Activated CD4-positive, alpha-beta memory T cell treated with anti-CD3 and anti-CD28 coated beads, Interleukin-2, amount 10 ng/mL, durations not matched to agents 7 days and 5 days (primary cell): ENCODE measurements at regions not wholly inside any gene's neighbourhood (a gene's known extent, or its start where the extent isn't known, plus 50 kb on each side); places are given as distances from the start of the nearest gene placed in this dataset.
"Not testable (repeated sequence)": the region's sequence is repeated elsewhere in the genome, so short reads cannot be mapped to it uniquely, and the experiment has no call there.

Source experiments
- CTCF ChIA-PET: fragments of 350-600 bp; sonication (Branson Sonifier 250); formaldehyde crosslinking; loops from one replicate; lab custom pipeline; 2021; ENCODE audit warnings: antibody characterized with exemption, inconsistent platforms; lab: Charles Lee
- POLR2A ChIA-PET: fragments of 350-600 bp; sonication (Branson Sonifier 250); formaldehyde crosslinking; loops from one replicate; lab custom pipeline; 2021; ENCODE audit warnings: antibody characterized with exemption; lab: Charles Lee
- DNase-seq: peaks from one replicate; pipeline ENCODE4 v3.0.0-alpha.2; 2020
- H3K27ac Mint-ChIP-seq: one replicate; pipeline ENCODE4 v1.8.0; 2021; ENCODE audit warnings: mild to moderate bottlenecking, mixed read lengths
- H3K27me3 Mint-ChIP-seq: one replicate; pipeline ENCODE4 v1.8.0; 2021; ENCODE audit warnings: mixed read lengths
- H3K36me3 Mint-ChIP-seq: one replicate; pipeline ENCODE4 v1.8.0; 2021; ENCODE audit warnings: low read depth, mixed read lengths
- H3K4me1 Mint-ChIP-seq: one replicate; pipeline ENCODE4 v1.8.0; 2021; ENCODE audit warnings: mixed read lengths
- H3K4me3 Mint-ChIP-seq: one replicate; pipeline ENCODE4 v1.8.0; 2021; ENCODE audit warnings: mild to moderate bottlenecking, mixed read lengths
- H3K9me3 Mint-ChIP-seq: one replicate; pipeline ENCODE4 v1.8.0; 2021; ENCODE audit warnings: mixed read lengths

GRCh38 chr14:86143248-86143647 is 613.3 kb downstream of the FLRT2 start:
- DNase-seq, result no peak
- H3K9me3 Mint-ChIP-seq, result peaks cover 8% of the 10 kb centered on the region
- no peak overlapping the region for H3K27ac Mint-ChIP-seq
- no peaks in the 10 kb centered on the region for H3K27me3 Mint-ChIP-seq
- no peaks in the 10 kb centered on the region for H3K4me1 Mint-ChIP-seq
- CTCF ChIA-PET, result no interaction called here
- POLR2A ChIA-PET, result no interaction called here
- no peaks in the 10 kb centered on the region for H3K36me3 Mint-ChIP-seq
- H3K4me3 Mint-ChIP-seq, result no peak overlapping the region

- H3K4me1 Mint-ChIP-seq, result no peaks in the 10 kb centered on the region
- H3K27ac Mint-ChIP-seq, result no peak overlapping the region
- DNase-seq, result no peak
- ChIA-PET POLR2A (no interaction called here), CTCF (no interaction called here)
- no peaks in the 10 kb centered on the region for H3K27me3 Mint-ChIP-seq
- no peaks in the 10 kb centered on the region for H3K36me3 Mint-ChIP-seq
- H3K9me3 Mint-ChIP-seq, result peaks cover 11% of the 10 kb centered on the region
- no peak overlapping the region for H3K4me3 Mint-ChIP-seq
These were observed 612.0 kb downstream of the FLRT2 start for GRCh38 chr14:86141966-86142365.

DNA sequence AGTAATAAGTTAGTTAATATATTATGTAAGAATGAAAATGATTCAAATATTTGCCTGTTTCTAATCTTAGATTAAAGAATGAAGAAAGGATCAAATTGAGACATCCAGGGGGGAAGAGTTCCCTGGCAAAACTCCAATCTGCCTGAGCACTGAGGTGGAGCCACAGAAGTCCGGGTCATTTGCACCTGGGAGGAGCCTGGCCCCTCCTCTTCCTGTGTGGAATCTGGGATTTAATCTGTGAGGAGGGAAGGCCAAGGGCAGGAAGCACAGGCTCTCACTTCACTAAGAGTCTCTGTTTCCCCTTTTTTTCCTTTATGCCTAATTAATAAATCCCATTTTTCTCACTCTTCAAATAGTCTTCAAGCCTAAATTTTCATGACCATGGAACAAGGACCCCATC is 599.5 kb downstream of the FLRT2 start:
- Mint-ChIP-seq H3K4me1 (no peaks in the 10 kb centered on the region), H3K9me3 (peaks cover 2% of the 10 kb centered on the region), H3K27ac (no peak overlapping the region), H3K4me3 (no peak overlapping the region), H3K36me3 (no peaks in the 10 kb centered on the region), H3K27me3 (no peaks in the 10 kb centered on the region)
- no peak for DNase-seq
- POLR2A ChIA-PET, result no interaction called here
- CTCF ChIA-PET, result no interaction called here

DNA sequence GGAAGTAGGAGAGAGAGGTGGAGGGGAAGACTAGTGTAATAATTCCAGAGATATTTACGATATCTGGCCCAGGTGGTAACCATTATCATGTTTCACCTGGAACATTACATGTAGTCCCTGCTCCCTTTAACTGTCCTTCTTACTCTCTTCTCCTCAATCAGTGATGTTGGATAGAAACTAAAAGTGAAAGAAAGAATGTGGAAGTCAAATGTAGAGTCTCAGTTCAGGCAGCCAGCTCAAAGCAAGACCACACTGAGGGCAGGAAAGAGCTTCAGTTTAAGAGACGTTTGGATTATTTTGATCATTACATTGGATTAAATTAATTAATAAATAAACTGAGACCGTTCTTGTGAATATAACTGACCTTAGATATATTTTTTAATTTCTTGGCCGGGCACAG is 594.4 kb downstream of the FLRT2 start:
- Mint-ChIP-seq H3K4me3 (no peak overlapping the region), H3K27ac (no peak overlapping the region), H3K27me3 (no peaks in the 10 kb centered on the region), H3K9me3 (peaks cover 5% of the 10 kb centered on the region), H3K4me1 (peaks cover 7% of the 10 kb centered on the region), H3K36me3 (no peaks in the 10 kb centered on the region)
- ChIA-PET POLR2A (no interaction called here), CTCF (no interaction called here)
- no peak for DNase-seq

GRCh38 chr14:86115972-86116371 is 586.0 kb downstream of the FLRT2 start:
- H3K27me3 Mint-ChIP-seq, result no peaks in the 10 kb centered on the region
- POLR2A ChIA-PET, result no interaction called here
- peaks cover 8% of the 10 kb centered on the region for H3K9me3 Mint-ChIP-seq
- no peak overlapping the region for H3K4me3 Mint-ChIP-seq
- DNase-seq, result no peak
- no peaks in the 10 kb centered on the region for H3K36me3 Mint-ChIP-seq
- no peaks in the 10 kb centered on the region for H3K4me1 Mint-ChIP-seq
- CTCF ChIA-PET, result no interaction called here
- no peak overlapping the region for H3K27ac Mint-ChIP-seq

DNA sequence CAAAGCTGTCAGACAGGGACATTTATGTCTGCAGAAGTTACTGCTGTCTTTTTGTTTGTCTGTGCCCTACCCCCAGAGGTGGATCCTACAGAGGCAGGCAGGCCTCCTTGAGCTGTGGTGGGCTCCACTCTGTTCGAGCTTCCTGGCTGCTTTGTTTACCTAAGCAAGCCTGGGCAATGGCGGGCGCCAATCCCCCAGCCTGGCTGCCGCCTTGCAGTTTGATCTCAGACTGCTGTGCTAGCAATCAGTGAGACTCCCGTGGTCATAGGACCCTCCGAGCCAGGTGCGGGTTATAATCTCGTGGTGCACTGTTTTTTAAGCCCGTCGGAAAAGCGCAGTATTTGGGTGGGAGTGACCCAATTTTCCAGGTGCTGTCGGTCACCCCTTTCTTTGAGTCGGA is 580.9 kb downstream of the FLRT2 start:
- DNase-seq, H3K4me3 Mint-ChIP-seq, CTCF ChIA-PET, H3K9me3 Mint-ChIP-seq, H3K4me1 Mint-ChIP-seq, POLR2A ChIA-PET, H3K36me3 Mint-ChIP-seq, H3K27me3 Mint-ChIP-seq, H3K27ac Mint-ChIP-seq: not testable (repeated sequence)

GRCh38 chr14:86104691-86105265 is 574.8 kb downstream of the FLRT2 start:
- Mint-ChIP-seq H3K27ac (no peak overlapping the region), H3K4me1 (no peaks in the 10 kb centered on the region), H3K9me3 (peaks cover 4% of the 10 kb centered on the region), H3K27me3 (no peaks in the 10 kb centered on the region), H3K36me3 (no peaks in the 10 kb centered on the region), H3K4me3 (no peak overlapping the region)
- no peak for DNase-seq
- ChIA-PET POLR2A (no interaction called here), CTCF (no interaction called here)

DNA sequence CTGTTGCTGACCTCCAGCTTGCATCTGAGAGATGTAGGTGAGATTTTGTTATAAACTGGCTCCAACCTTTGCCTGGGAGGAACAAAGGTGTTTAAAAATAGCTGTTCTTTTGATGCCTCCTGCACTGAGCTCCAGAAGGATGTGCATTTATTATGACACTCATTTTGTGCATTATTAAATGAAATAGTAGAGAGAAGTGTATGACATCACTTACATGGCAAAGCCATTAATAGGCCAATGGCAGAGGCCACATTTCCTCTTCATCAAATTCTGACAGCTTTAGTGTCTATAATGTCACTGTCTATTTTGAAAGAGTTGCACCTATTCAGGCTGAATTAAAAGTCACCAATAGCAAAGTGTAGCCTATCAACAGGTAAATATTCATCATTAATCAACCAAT is 564.6 kb downstream of the FLRT2 start:
- Mint-ChIP-seq H3K4me1 (no peaks in the 10 kb centered on the region), H3K4me3 (no peak overlapping the region), H3K36me3 (no peaks in the 10 kb centered on the region), H3K27me3 (no peaks in the 10 kb centered on the region), H3K27ac (no peak overlapping the region), H3K9me3 (peaks cover 10% of the 10 kb centered on the region)
- no peak for DNase-seq
- ChIA-PET CTCF (no interaction called here), POLR2A (no interaction called here)

- Mint-ChIP-seq H3K4me1 (peaks cover 1% of the 10 kb centered on the region), H3K36me3 (no peaks in the 10 kb centered on the region), H3K9me3 (peaks cover 10% of the 10 kb centered on the region), H3K27me3 (no peaks in the 10 kb centered on the region), H3K27ac (no peak overlapping the region), H3K4me3 (no peak overlapping the region)
- ChIA-PET CTCF (interaction anchor here (0.6 kb wide), 1 partner anchor 480 kb away, joined by 3 read pairs; no protein-coding TSS in a partner anchor), POLR2A (no interaction called here)
- no peak for DNase-seq
These were observed 561.9 kb downstream of the FLRT2 start for GRCh38 chr14:86091811-86092210.

DNA sequence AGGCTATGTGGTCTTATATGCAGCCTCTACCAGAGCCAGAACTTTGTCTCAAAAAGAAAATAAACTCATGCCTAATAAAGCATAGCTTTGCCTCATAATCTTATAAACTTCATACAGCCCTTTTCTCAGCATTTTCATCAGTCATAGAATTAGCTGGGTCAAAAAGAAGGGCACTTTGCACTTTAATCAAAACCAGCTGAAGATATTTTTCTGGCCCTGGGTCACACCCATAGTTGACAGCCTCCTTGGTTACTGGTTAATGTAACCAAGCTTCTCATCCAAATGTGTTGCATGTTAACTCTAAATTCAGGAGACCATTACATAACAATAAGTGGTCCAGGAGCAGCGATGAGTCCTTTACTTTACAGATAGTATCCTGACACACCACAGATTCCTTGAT is 558.2 kb downstream of the FLRT2 start:
- H3K27ac Mint-ChIP-seq, result no peak overlapping the region
- H3K4me3 Mint-ChIP-seq, result no peak overlapping the region
- ChIA-PET POLR2A (no interaction called here), CTCF (no interaction called here)
- H3K9me3 Mint-ChIP-seq, result peaks cover 10% of the 10 kb centered on the region
- DNase-seq, result no peak
- H3K36me3 Mint-ChIP-seq, result no peaks in the 10 kb centered on the region
- H3K4me1 Mint-ChIP-seq, result peaks cover 1% of the 10 kb centered on the region
- no peaks in the 10 kb centered on the region for H3K27me3 Mint-ChIP-seq

DNA sequence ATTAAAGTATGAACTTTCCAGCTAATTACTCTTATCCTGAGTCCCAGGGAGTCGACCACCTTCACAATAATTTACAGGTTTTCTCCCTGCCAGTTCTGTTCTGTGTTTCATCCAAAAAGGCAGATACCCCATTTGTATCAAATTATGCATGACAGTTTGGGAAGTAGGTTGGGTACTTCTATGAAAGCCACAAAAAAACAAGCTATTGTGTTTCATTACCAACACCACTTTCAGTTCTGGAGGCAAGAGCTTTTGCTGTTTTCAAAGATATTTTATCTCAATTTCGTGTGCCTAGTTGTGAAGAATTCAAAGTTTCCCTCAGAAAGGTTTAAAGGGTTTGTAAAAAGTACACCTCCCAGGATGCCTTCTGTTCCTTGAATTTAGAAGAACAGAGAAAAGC is 557.4 kb downstream of the FLRT2 start:
- ChIA-PET POLR2A (no interaction called here), CTCF (no interaction called here)
- Mint-ChIP-seq H3K36me3 (no peaks in the 10 kb centered on the region), H3K27ac (no peak overlapping the region), H3K27me3 (no peaks in the 10 kb centered on the region), H3K4me3 (no peak overlapping the region), H3K9me3 (peaks cover 6% of the 10 kb centered on the region), H3K4me1 (peaks cover 1% of the 10 kb centered on the region)
- no peak for DNase-seq

- Mint-ChIP-seq H3K27me3 (no peaks in the 10 kb centered on the region), H3K9me3 (peaks cover 3% of the 10 kb centered on the region), H3K36me3 (no peaks in the 10 kb centered on the region), H3K27ac (no peak overlapping the region), H3K4me3 (no peak overlapping the region), H3K4me1 (peaks cover 1% of the 10 kb centered on the region)
- ChIA-PET POLR2A (no interaction called here), CTCF (no interaction called here)
- DNase-seq, result no peak
These were observed 557.0 kb downstream of the FLRT2 start for GRCh38 chr14:86086962-86087361.

DNA sequence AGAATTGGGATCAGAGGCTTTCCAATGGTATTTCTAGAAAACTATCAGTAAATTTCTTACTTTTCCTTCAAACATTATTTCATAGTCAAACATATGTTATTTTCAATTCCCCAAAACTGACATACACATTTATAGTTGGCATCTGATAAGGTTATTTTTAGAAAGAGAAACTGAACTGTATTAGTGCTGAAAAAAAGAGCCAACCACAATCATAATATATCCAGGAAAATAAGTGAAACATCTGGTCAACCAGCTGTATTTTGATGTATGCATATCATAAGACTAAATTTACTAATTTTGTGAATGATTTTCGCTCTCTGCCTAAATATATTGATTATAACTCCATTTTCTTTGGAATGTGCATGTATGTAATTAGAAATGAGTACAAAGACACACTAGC is 554.2 kb downstream of the FLRT2 start:
- Mint-ChIP-seq H3K27me3 (no peaks in the 10 kb centered on the region), H3K9me3 (no peaks in the 10 kb centered on the region), H3K4me3 (no peak overlapping the region), H3K4me1 (peaks cover 1% of the 10 kb centered on the region), H3K27ac (no peak overlapping the region), H3K36me3 (no peaks in the 10 kb centered on the region)
- no peak for DNase-seq
- CTCF ChIA-PET, result no interaction called here
- POLR2A ChIA-PET, result no interaction called here

GRCh38 chr14:86083616-86084015 is 553.7 kb downstream of the FLRT2 start:
- Mint-ChIP-seq H3K4me1 (peaks cover 1% of the 10 kb centered on the region), H3K27me3 (no peaks in the 10 kb centered on the region), H3K9me3 (no peaks in the 10 kb centered on the region), H3K27ac (no peak overlapping the region), H3K4me3 (no peak overlapping the region), H3K36me3 (no peaks in the 10 kb centered on the region)
- POLR2A ChIA-PET, result no interaction called here
- CTCF ChIA-PET, result no interaction called here
- DNase-seq, result no peak
